Skeletal muscle cell (primary cell): ENCODE measurements at regions not wholly inside any gene's neighbourhood (a gene's known extent, or its start where the extent isn't known, plus 50 kb on each side); places are given as distances from the start of the nearest gene placed in this dataset.

Experiments
- DNase-seq: peaks from one replicate; pipeline ENCODE4 v3.0.0-alpha.2; 2010; ENCODE audit warnings: low read depth
- H3K4me3 ChIP-seq: 2 replicates; pipeline ENCODE4 v1.5.1; 2011; ENCODE audit warnings: low read depth, mild to moderate bottlenecking, control low read depth, low read length, moderate library complexity

GRCh38 chr5:171637811-171638210 is 147.8 kb upstream of the SMIM23 start:
- no peak overlapping the region for H3K4me3 ChIP-seq
- DNase-seq, result no peak

- DNase-seq, result no peak
Observed at GRCh38 chr5:171639205-171639621, 146.4 kb upstream of the SMIM23 start.

GRCh38 chr5:171639966-171640365 is 145.7 kb upstream of the SMIM23 start:
- no peak overlapping the region for H3K4me3 ChIP-seq
- no peak for DNase-seq

More at GRCh38 chr5:171639205-171639621, 146.4 kb upstream of the SMIM23 start:
- no peak overlapping the region for H3K4me3 ChIP-seq

- H3K4me3 ChIP-seq, result no peak overlapping the region
- DNase-seq, result no peak
Observed at GRCh38 chr5:171640480-171640879, 145.1 kb upstream of the SMIM23 start.

- DNase-seq, result no peak
- H3K4me3 ChIP-seq, result no peak overlapping the region
Observed at GRCh38 chr5:171641891-171642290, 143.7 kb upstream of the SMIM23 start.

GRCh38 chr5:171642894-171643293 is 142.7 kb upstream of the SMIM23 start:
- H3K4me3 ChIP-seq, result no peak overlapping the region

GRCh38 chr5:171644536-171644935 is 141.1 kb upstream of the SMIM23 start:
- H3K4me3 ChIP-seq, result no peak overlapping the region
- no peak for DNase-seq

More at GRCh38 chr5:171642894-171643293, 142.7 kb upstream of the SMIM23 start:
- no peak for DNase-seq

GRCh38 chr5:171646102-171647042 is 139.2 kb upstream of the SMIM23 start:
- no peak for DNase-seq
- no peak overlapping the region for H3K4me3 ChIP-seq

GRCh38 chr5:171647043-171647903 is 138.3 kb upstream of the SMIM23 start:
- no peak overlapping the region for H3K4me3 ChIP-seq
- DNase-seq, result peak; percentile 29

- no peak for DNase-seq
- H3K4me3 ChIP-seq, result no peak overlapping the region
Observed at GRCh38 chr5:171647904-171648260, 137.7 kb upstream of the SMIM23 start.

GRCh38 chr5:171648279-171649074 is 137.1 kb upstream of the SMIM23 start:
- no peak overlapping the region for H3K4me3 ChIP-seq
- no peak for DNase-seq

- no peak for DNase-seq
- H3K4me3 ChIP-seq, result no peak overlapping the region
Observed at GRCh38 chr5:171649075-171649401, 136.6 kb upstream of the SMIM23 start.

- no peak for DNase-seq
- no peak overlapping the region for H3K4me3 ChIP-seq
Observed at GRCh38 chr5:171650597-171650996, 135.0 kb upstream of the SMIM23 start.

GRCh38 chr5:171651102-171651501 is 134.5 kb upstream of the SMIM23 start:
- H3K4me3 ChIP-seq, result no peak overlapping the region
- no peak for DNase-seq

- no peak for DNase-seq
- H3K4me3 ChIP-seq, result no peak overlapping the region
Observed at GRCh38 chr5:171654881-171655280, 130.7 kb upstream of the SMIM23 start.

GRCh38 chr5:171657473-171657872 is 128.1 kb upstream of the SMIM23 start:
- peak; percentile 31 for DNase-seq

GRCh38 chr5:171659896-171660295 is 125.7 kb upstream of the SMIM23 start:
- H3K4me3 ChIP-seq, result no peak overlapping the region
- no peak for DNase-seq

More at GRCh38 chr5:171657473-171657872, 128.1 kb upstream of the SMIM23 start:
- H3K4me3 ChIP-seq, result no peak overlapping the region

GRCh38 chr5:171660434-171660833 is 125.2 kb upstream of the SMIM23 start:
- no peak overlapping the region for H3K4me3 ChIP-seq
- no peak for DNase-seq

- DNase-seq, result no peak
- no peak overlapping the region for H3K4me3 ChIP-seq
Observed at GRCh38 chr5:171661143-171661542, 124.5 kb upstream of the SMIM23 start.
